GM12878 (cell line): ENCODE measurements at regions not wholly inside any gene's neighbourhood (a gene's known extent, or its start where the extent isn't known, plus 50 kb on each side); places are given as distances from the start of the nearest gene placed in this dataset.

Experiments used
- ATAC-seq: fragments of 200-7000 bp; cut with Tn5 transposase; 3 replicates; pipeline ENCODE4 v1.9.1; 2020; ENCODE audit warnings: mild to moderate bottlenecking, moderate library complexity
- BruUV-seq: library from RNA; stranded (reverse); fragments of 400-500 nt; replicated peaks from 2 replicates; lab custom pipeline; 2021; lab: Mats Ljungman, UMichigan
- CTCF ChIA-PET: fragments of 300-600 bp; sonication (Branson Sonifier 250); formaldehyde crosslinking; extraction: SDS; loops from one replicate; lab custom pipeline; 2021; ENCODE audit warnings: inconsistent platforms; lab: Yijun Ruan, JAX
- POLR2A ChIA-PET: fragments of 350-600 bp; formaldehyde crosslinking; extraction: SDS; loops from one replicate; lab custom pipeline; 2021; ENCODE audit warnings: inconsistent platforms; lab: Charles Lee
- RAD21 ChIA-PET: fragments of 300-600 bp; sonication (Branson Sonifier 250); formaldehyde crosslinking; loops from one replicate; lab custom pipeline; 2023; ENCODE audit warnings: antibody characterized with exemption; ENCODE audit not compliant: unreplicated experiment; lab: Charles Lee
- SMC1A ChIA-PET: fragments of 300-600 bp; sonication (Branson Sonifier 250); formaldehyde crosslinking; loops from one replicate; lab custom pipeline; 2023; ENCODE audit not compliant: unreplicated experiment, uncharacterized antibody; lab: Charles Lee
- DNase-seq: peaks from one replicate; pipeline ENCODE4 v3.0.0-alpha.2; 2011; ENCODE audit warnings: low read depth, low spot score
- FAIRE-seq: peaks from 3 replicates; lab custom pipeline; 2011; peaks lifted over from hg19 to GRCh38; lab: Jason Lieb, UNC
- H2AFZ ChIP-seq: 2 replicates; pipeline ENCODE4 v1.6.0; 2011; ENCODE audit warnings: low read depth, low read length, control low read depth; ENCODE audit not compliant: control insufficient read depth
- H3K27ac ChIP-seq: 2 replicates; pipeline ENCODE4 v1.5.1; 2011; ENCODE audit warnings: control low read depth; ENCODE audit not compliant: control insufficient read depth, insufficient read depth
- H3K27me3 ChIP-seq, 2 experiments: replicated peaks in 1 of 2; 2 replicates each; pipeline versions ENCODE4 v1.6.0 to v1.6.1; 2011; ENCODE audit warnings: low read length in 1 of 2; ENCODE audit not compliant: control insufficient read depth in 2 of 2, insufficient read depth in 2 of 2
- H3K36me3 ChIP-seq, 2 experiments: 2 replicates each; pipeline ENCODE4 v1.5.1; 2011; ENCODE audit warnings: low read length in 1 of 2; ENCODE audit not compliant: control insufficient read depth in 2 of 2, insufficient read depth in 2 of 2
- H3K4me1 ChIP-seq: 2 replicates; pipeline ENCODE4 v1.6.1; 2011; ENCODE audit warnings: mild to moderate bottlenecking, low read length, moderate library complexity, mixed read lengths; ENCODE audit not compliant: control insufficient read depth, insufficient read depth
- H3K4me2 ChIP-seq: 2 replicates; pipeline ENCODE4 v1.6.0; 2011; ENCODE audit warnings: control low read depth; ENCODE audit not compliant: control insufficient read depth, insufficient read depth
- H3K4me3 ChIP-seq: fragments of 200-600 bp; sonication (generic); 2 replicates; pipeline ENCODE4 v1.5.1; 2016
- H3K79me2 ChIP-seq: 2 replicates; pipeline ENCODE4 v1.6.0; 2011; ENCODE audit warnings: low read length; ENCODE audit not compliant: control insufficient read depth, insufficient read depth
- H3K9ac ChIP-seq: 2 replicates; pipeline ENCODE4 v1.8.0; 2011; ENCODE audit warnings: low read length, control low read depth, mixed read lengths; ENCODE audit not compliant: control insufficient read depth, insufficient read depth
- H3K9me3 ChIP-seq: replicated peaks from 3 replicates; pipeline ENCODE4 v1.5.1; 2011; ENCODE audit warnings: mild to moderate bottlenecking, low read length; ENCODE audit not compliant: control insufficient read depth, insufficient read depth
- H4K20me1 ChIP-seq: 2 replicates; pipeline ENCODE4 v1.6.0; 2011; ENCODE audit not compliant: control insufficient read depth, insufficient read depth
- BCL11A ChIP-seq: IDR thresholded peaks from 2 replicates; pipeline ENCODE4 v1.6.1; 2011; ENCODE audit warnings: low read depth, low read length
- ESRRA ChIP-seq: IDR thresholded peaks from 2 replicates; pipeline ENCODE4 v1.6.1; 2012; ENCODE audit warnings: mild to moderate bottlenecking, low read length, improper control_type of control experiment
- EZH2 ChIP-seq: IDR thresholded peaks from 2 replicates; pipeline ENCODE4 v1.6.1; 2012; ENCODE audit warnings: low read depth, mild to moderate bottlenecking, control low read depth, inconsistent platforms, low read length, borderline replicate concordance; ENCODE audit not compliant: control insufficient read depth
- FOS ChIP-seq: IDR thresholded peaks from 3 replicates; pipeline ENCODE4 v1.6.1; 2011; ENCODE audit warnings: borderline replicate concordance; ENCODE audit not compliant: insufficient read length; ENCODE audit errors: extremely low read depth
- FOXM1 ChIP-seq: IDR thresholded peaks from 2 replicates; pipeline ENCODE4 v1.6.1; 2012; ENCODE audit warnings: low read depth, mild to moderate bottlenecking, inconsistent platforms, low read length, moderate library complexity
- IRF3 ChIP-seq: fragments of 450-650 bp; IDR thresholded peaks from 2 replicates; pipeline ENCODE4 v1.6.1; 2014; ENCODE audit warnings: mild to moderate bottlenecking
- KLF5 ChIP-seq: fragments of 450-650 bp; IDR thresholded peaks from 2 replicates; pipeline ENCODE4 v1.6.1; 2014; ENCODE audit warnings: mild to moderate bottlenecking; ENCODE audit not compliant: partially characterized antibody
- POLR2A ChIP-seq: IDR thresholded peaks from 2 replicates; pipeline ENCODE4 v1.6.1; 2011; ENCODE audit warnings: low read depth, mild to moderate bottlenecking, low read length
- POLR2AphosphoS2 ChIP-seq: IDR thresholded peaks from 2 replicates; pipeline ENCODE4 v1.6.1; 2011; ENCODE audit warnings: low read depth, mild to moderate bottlenecking, low read length, improper control_type of control experiment, moderate library complexity
- PRDM15 ChIP-seq: fragments of 450-650 bp; formaldehyde crosslinking; IDR thresholded peaks from 2 replicates; pipeline ENCODE4 v1.4.0; 2020; ENCODE audit warnings: mild to moderate bottlenecking, moderate library complexity
- RELB ChIP-seq: fragments of 450-650 bp; IDR thresholded peaks from 2 replicates; pipeline ENCODE4 v1.6.1; 2017; ENCODE audit warnings: low read depth, mild to moderate bottlenecking, moderate library complexity
- SKIL ChIP-seq: fragments of 450-650 bp; IDR thresholded peaks from 2 replicates; pipeline ENCODE4 v1.6.1; 2017; ENCODE audit warnings: mild to moderate bottlenecking, low read depth, inconsistent platforms; ENCODE audit not compliant: poor library complexity, severe bottlenecking
- SMAD1 ChIP-seq: fragments of 450-650 bp; IDR thresholded peaks from 2 replicates; pipeline ENCODE4 v1.6.1; 2018; ENCODE audit warnings: mild to moderate bottlenecking, low read depth; ENCODE audit not compliant: partially characterized antibody
- TAF1 ChIP-seq: IDR thresholded peaks from 2 replicates; pipeline ENCODE4 v1.6.1; 2011; ENCODE audit warnings: mild to moderate bottlenecking, low read depth, low read length, borderline replicate concordance
- ZBED1 ChIP-seq: IDR thresholded peaks from 2 replicates; pipeline ENCODE4 v1.6.1; 2016; ENCODE audit warnings: borderline replicate concordance
- ZNF217 ChIP-seq: fragments of 450-650 bp; IDR thresholded peaks from 2 replicates; pipeline ENCODE4 v1.6.1; 2017; ENCODE audit warnings: antibody characterized with exemption, mild to moderate bottlenecking
- ZZZ3 ChIP-seq: IDR thresholded peaks from 2 replicates; pipeline ENCODE4 v1.6.1; 2011; ENCODE audit warnings: low read depth; ENCODE audit not compliant: control insufficient read depth, insufficient read length
- WGBS: methylation state at CpG from one replicate; pipeline ENCODE4 v1.1.6; 2016; ENCODE audit warnings: low lambda C conversion rate; ENCODE audit not compliant: insufficient replicate concordance, insufficient coverage; ENCODE audit errors: missing lambda C conversion rate; 5-methylcytosine and 5-hydroxymethylcytosine counted together
- in situ Hi-C: fragments of 300-500 bp; cut with MboI; formaldehyde crosslinking; loops from 9 replicates; pipeline ENCODE4 v1.14.3; 2018; ENCODE audit warnings: mixed read lengths
- intact Hi-C: fragments of 100-400 bp; cut with micrococcal nuclease; formaldehyde crosslinking; loops from one replicate; pipeline ENCODE4 v1.14.2; 2022; ENCODE audit not compliant: unreplicated experiment

- Histone ChIP-seq H3K79me2 (no peaks in the 10 kb centered on the region), H2AFZ (no peak overlapping the region), H3K4me1 (no peaks in the 10 kb centered on the region), H3K27me3 (no peaks in the 10 kb centered on the region), H3K9me3 (no peaks in the 10 kb centered on the region), H3K36me3 (no peaks in the 10 kb centered on the region), H3K4me3 (no peak overlapping the region), H3K9ac (no peak overlapping the region), H3K27ac (no peak overlapping the region), H3K4me2 (no peak overlapping the region), H4K20me1 (no peaks in the 10 kb centered on the region)
- no peak for DNase-seq
- in situ Hi-C loops (no loop called here), intact Hi-C loops (no loop called here)
- SMC1A ChIA-PET: no interaction called here
- no TSS peak for BruUV-seq
- POLR2A ChIA-PET: no interaction called here
- CTCF ChIA-PET: interaction anchor here (0.6 to 1.3 kb wide), 4 partner anchors 18 to 101 kb away, joined by 3 to 4 read pairs (median 3); no protein-coding TSS in a partner anchor
- no peak for FAIRE-seq
- RAD21 ChIA-PET: no interaction called here
- ATAC-seq: no peak
- WGBS: 55% methylated on average over 3 of the region's 3 CpGs
- TF ChIP-seq EZH2: no peak
- no peak for TF ChIP-seq BCL11A
- no peak for TF ChIP-seq ZZZ3
- TF ChIP-seq FOS: no peak
- no peak for TF ChIP-seq IRF3
- TF ChIP-seq ZBED1: no peak
- TF ChIP-seq POLR2A: no peak
- no peak for TF ChIP-seq PRDM15 (CRISPR knock-in tag)
- TF ChIP-seq SKIL: no peak
- TF ChIP-seq ZNF217: no peak
- no peak for TF ChIP-seq SMAD1
- no peak for TF ChIP-seq ESRRA
- TF ChIP-seq TAF1: no peak
- no peak for TF ChIP-seq POLR2AphosphoS2
- TF ChIP-seq RELB: no peak
- TF ChIP-seq FOXM1: no peak
- TF ChIP-seq KLF5: no peak
Measured at GRCh38 chr9:79151791-79152190, 420.0 kb upstream of the TLE4 start.
